Thyroid gland (tissue), 4 donors: ENCODE measurements at regions not wholly inside any gene's neighbourhood (a gene's known extent, or its start where the extent isn't known, plus 50 kb on each side); places are given as distances from the start of the nearest gene placed in this dataset.
"Not testable (repeated sequence)": the region's sequence is repeated elsewhere in the genome, so short reads cannot be mapped to it uniquely, and the experiment has no call there.

Experiments used
- DNase-seq, 2 donors: peaks; one replicate each; pipeline ENCODE4 v3.0.0-alpha.2; 2019
- H3K27ac ChIP-seq, 3 donors: fragments of 200-600 bp; sonication (generic); 1 replicate in 2 of 3; 2 replicates in 1 of 3; pipeline ENCODE4 v1.5.1; 2016 to 2019; ENCODE audit warnings: mild to moderate bottlenecking in 1 of 3, moderate library complexity in 1 of 3
- H3K27me3 ChIP-seq: fragments of 200-600 bp; sonication (generic); one replicate; pipeline ENCODE4 v1.5.1; 2019
- H3K36me3 ChIP-seq, 2 donors: fragments of 200-600 bp; sonication (generic); one replicate each; pipeline ENCODE4 v1.5.1; 2016 to 2019
- H3K4me1 ChIP-seq, 2 donors: fragments of 200-600 bp; sonication (generic); one replicate each; pipeline ENCODE4 v1.5.1; 2017 to 2019
- H3K4me3 ChIP-seq, 3 donors: fragments of 200-600 bp; sonication (generic); replicated peaks in 1 of 3; 1 replicate in 2 of 3; 2 replicates in 1 of 3; pipeline ENCODE4 v1.5.1; 2016; ENCODE audit warnings: mild to moderate bottlenecking in 1 of 3
- H3K9me3 ChIP-seq: fragments of 200-600 bp; sonication (generic); one replicate; pipeline ENCODE4 v1.5.1; 2017
- POLR2A ChIP-seq, 2 donors: fragments of 450-650 bp; IDR thresholded peaks; one replicate each; pipeline ENCODE4 v1.6.1; 2017; ENCODE audit warnings: antibody characterized with exemption in 2 of 2, mild to moderate bottlenecking in 2 of 2, moderate library complexity in 1 of 2
- WGBS, 2 donors: methylation state at CpG; one replicate each; pipeline ENCODE4 v1.1.5; 2017; 5-methylcytosine and 5-hydroxymethylcytosine counted together
- intact Hi-C: fragments of 100-400 bp; cut with DNase I; formaldehyde crosslinking; loops from one replicate; pipeline ENCODE4 v1.15.1; 2023
- TF ChIP-seq, protein P1 (sequence below), 6 experiments: fragments of 200-600 bp in 3 of 6; fragments of 450-650 bp in 3 of 6; sonication (generic) in 3 of 6; IDR thresholded peaks; one replicate each; pipeline ENCODE4 v1.5.1; 2016 to 2019; ENCODE audit warnings: antibody characterized with exemption in 6 of 6, mild to moderate bottlenecking in 2 of 6, inconsistent platforms in 1 of 6, moderate library complexity in 1 of 6

DNA sequence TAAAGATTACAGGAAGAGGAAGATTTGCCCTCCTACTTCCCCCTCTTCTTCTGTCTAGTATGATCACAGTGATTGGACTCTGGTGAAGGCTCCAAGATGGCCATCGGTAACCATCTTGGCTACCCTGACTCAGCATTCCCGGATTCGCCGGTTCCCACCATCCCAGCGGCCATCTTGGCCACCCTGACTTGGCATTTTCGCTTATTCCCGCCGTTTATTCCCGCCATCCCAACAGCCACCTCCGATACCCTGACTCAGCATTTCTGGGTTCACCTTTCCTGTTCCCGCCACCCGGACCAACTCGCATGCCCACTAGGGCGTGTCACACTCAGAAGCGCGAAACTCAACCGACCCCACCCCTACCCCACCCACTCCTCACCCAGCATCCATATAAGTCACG is 95.4 kb upstream of the GRIN2A start:
- Histone ChIP-seq H3K4me1 (peaks cover 4 to 16% of the 10 kb centered on the region in 2 donors), H3K4me3 (no peak overlapping the region), H3K9me3 (no peaks in the 10 kb centered on the region), H3K27me3 (no peaks in the 10 kb centered on the region), H3K36me3 (no peaks in the 10 kb centered on the region), H3K27ac (no peak overlapping the region)
- 85 to 86% methylated on average over 18 of the region's 18 CpGs for WGBS, 2 donors
- DNase-seq: no peak
- intact Hi-C loops: no loop called here
- TF ChIP-seq, protein P1, sequence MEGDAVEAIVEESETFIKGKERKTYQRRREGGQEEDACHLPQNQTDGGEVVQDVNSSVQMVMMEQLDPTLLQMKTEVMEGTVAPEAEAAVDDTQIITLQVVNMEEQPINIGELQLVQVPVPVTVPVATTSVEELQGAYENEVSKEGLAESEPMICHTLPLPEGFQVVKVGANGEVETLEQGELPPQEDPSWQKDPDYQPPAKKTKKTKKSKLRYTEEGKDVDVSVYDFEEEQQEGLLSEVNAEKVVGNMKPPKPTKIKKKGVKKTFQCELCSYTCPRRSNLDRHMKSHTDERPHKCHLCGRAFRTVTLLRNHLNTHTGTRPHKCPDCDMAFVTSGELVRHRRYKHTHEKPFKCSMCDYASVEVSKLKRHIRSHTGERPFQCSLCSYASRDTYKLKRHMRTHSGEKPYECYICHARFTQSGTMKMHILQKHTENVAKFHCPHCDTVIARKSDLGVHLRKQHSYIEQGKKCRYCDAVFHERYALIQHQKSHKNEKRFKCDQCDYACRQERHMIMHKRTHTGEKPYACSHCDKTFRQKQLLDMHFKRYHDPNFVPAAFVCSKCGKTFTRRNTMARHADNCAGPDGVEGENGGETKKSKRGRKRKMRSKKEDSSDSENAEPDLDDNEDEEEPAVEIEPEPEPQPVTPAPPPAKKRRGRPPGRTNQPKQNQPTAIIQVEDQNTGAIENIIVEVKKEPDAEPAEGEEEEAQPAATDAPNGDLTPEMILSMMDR (IDR thresholded peaks at IDR 0.05): no peak
- TF ChIP-seq POLR2A (IDR thresholded peaks at IDR 0.05): no peak

- WGBS, 2 donors: 60 to 68% methylated on average over 11 of the region's 11 CpGs
- no peaks in the 10 kb centered on the region for H3K36me3 ChIP-seq
- no peaks in the 10 kb centered on the region for H3K27me3 ChIP-seq
- H3K4me1 ChIP-seq: no peaks in the 10 kb centered on the region
- no peaks in the 10 kb centered on the region for H3K9me3 ChIP-seq
- no peak overlapping the region for H3K27ac ChIP-seq
- no peak overlapping the region for H3K4me3 ChIP-seq
- no peak for DNase-seq
- intact Hi-C loops: no loop called here
- no peak for TF ChIP-seq POLR2A (IDR thresholded peaks at IDR 0.05)
- TF ChIP-seq, protein P1 (IDR thresholded peaks at IDR 0.05): no peak
Observed at GRCh38 chr16:10280262-10281170, 98.3 kb upstream of the GRIN2A start.

DNA sequence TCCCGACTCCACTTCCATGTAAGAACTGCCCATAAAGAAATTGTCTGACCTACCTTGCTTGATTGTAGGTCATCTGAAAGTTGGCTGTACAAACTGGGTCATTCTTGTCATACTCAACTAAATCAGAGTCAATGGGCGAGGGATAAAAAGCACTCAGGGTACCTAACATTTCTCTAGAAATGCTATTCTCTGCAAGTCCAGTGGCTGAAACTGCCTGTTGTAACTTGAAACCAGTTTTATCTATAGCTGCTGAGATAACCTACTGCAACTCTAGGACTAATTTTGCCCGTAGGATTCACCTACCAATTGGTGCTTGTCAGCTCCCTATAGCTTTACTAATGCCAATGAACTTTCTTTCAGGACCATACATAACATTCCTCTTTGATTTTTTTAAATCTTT is 100.1 kb upstream of the GRIN2A start:
- Histone ChIP-seq H3K27me3 (no peaks in the 10 kb centered on the region), H3K4me3 (no peak overlapping the region), H3K4me1 (no peaks in the 10 kb centered on the region), H3K36me3 (no peaks in the 10 kb centered on the region), H3K9me3 (no peaks in the 10 kb centered on the region), H3K27ac (no peak overlapping the region)
- TF ChIP-seq, protein P1 (IDR thresholded peaks at IDR 0.05): no peak
- no peak for TF ChIP-seq POLR2A (IDR thresholded peaks at IDR 0.05)
- DNase-seq: no peak
- intact Hi-C loops: no loop called here
- 79% methylated on average over 3 of the region's 3 CpGs for WGBS, 2 donors

DNA sequence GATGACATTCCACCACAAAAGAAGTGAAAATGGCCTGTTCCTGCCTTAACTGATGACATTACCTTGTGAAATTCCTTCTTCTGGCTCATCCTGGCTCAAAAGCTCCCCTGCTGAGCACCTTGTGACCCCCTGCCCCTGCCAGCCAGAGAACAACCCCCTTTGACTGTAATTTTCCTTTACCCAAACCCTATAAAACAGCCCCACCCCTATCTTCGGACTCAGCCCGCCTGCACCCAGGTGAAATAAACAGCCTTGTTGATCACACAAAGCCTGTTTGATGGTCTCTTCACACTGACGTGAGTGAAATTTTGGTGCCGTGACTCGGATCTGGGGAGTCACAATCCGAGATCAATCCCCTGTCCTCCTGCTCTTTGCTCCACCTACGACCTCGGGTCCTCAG is 101.0 kb upstream of the GRIN2A start:
- H3K36me3 ChIP-seq, H3K4me1 ChIP-seq, H3K27me3 ChIP-seq, H3K27ac ChIP-seq, H3K9me3 ChIP-seq, DNase-seq, intact Hi-C loops, H3K4me3 ChIP-seq: not testable (repeated sequence)
- WGBS, 2 donors: 74 to 88% methylated on average over 8 of the region's 8 CpGs

- H3K36me3 ChIP-seq, H3K4me1 ChIP-seq, H3K4me3 ChIP-seq, H3K9me3 ChIP-seq, DNase-seq, intact Hi-C loops, H3K27ac ChIP-seq, H3K27me3 ChIP-seq: not testable (repeated sequence)
- whole genome bisulfite sequencing, 2 donors: 92 to 95% methylated on average over 2 of the region's 2 CpGs
Observed at GRCh38 chr16:10290467-10291105, 95.3 kb upstream of the ATF7IP2 start.

- 88 to 91% methylated on average over 8 to 9 of the region's 9 CpGs for whole genome bisulfite sequencing, 2 donors
- H3K9me3 ChIP-seq: not testable (repeated sequence)
Observed at GRCh38 chr16:10292197-10292596, 93.7 kb upstream of the ATF7IP2 start.

GRCh38 chr16:10292976-10293375 is 92.9 kb upstream of the ATF7IP2 start:
- H3K9me3 ChIP-seq, DNase-seq, intact Hi-C loops, H3K36me3 ChIP-seq, H3K27me3 ChIP-seq, H3K27ac ChIP-seq, H3K4me1 ChIP-seq, H3K4me3 ChIP-seq: not testable (repeated sequence)
- 84 to 87% methylated on average over 5 of the region's 5 CpGs for WGBS, 2 donors

More at GRCh38 chr16:10292197-10292596, 93.7 kb upstream of the ATF7IP2 start:
- DNase-seq, H3K4me1 ChIP-seq, H3K4me3 ChIP-seq, H3K36me3 ChIP-seq, intact Hi-C loops, H3K27me3 ChIP-seq, H3K27ac ChIP-seq: not testable (repeated sequence)

DNA sequence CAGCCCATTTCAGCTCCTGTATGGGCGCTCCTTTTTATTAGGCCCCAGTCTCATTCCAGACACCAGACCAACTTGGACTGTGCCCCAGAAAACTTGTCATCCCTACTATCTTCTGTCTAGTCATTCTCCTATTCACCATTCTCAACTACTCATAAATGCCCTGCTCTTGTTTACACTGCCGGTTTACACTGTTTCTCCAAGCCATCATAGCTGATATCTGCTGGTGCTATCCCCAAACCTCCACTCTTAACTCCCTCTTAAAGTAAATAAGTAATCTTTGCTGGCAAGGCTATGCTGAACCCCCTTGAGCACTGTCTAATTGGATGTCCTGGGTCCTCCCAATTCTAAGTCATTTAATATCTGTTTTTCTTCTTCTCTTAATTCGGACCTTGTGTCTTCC is 91.7 kb upstream of the ATF7IP2 start:
- H3K4me1 ChIP-seq, H3K4me3 ChIP-seq, DNase-seq, intact Hi-C loops, H3K9me3 ChIP-seq, H3K36me3 ChIP-seq, H3K27me3 ChIP-seq, H3K27ac ChIP-seq: not testable (repeated sequence)
- 71 to 76% methylated on average over 3 of the region's 3 CpGs for WGBS, 2 donors
